Stimulated activated naive CD4-positive, alpha-beta T cell (primary cell): ENCODE measurements at regions not wholly inside any gene's neighbourhood (a gene's known extent, or its start where the extent isn't known, plus 50 kb on each side); places are given as distances from the start of the nearest gene placed in this dataset.

ENCODE experiments used
- DNase-seq, 6 experiments: peaks; one replicate each; lab custom pipeline; 2025; lab: John Stamatoyannopoulos, UW

- DNase-seq, result no peak
Observed at GRCh38 chr1:240672132-240672811, 60.3 kb upstream of the GREM2 start.

- DNase-seq, result no peak
Observed at GRCh38 chr1:240667351-240667750, 55.4 kb upstream of the GREM2 start.

GRCh38 chr1:240666568-240667198, 54.7 kb upstream of the GREM2 start:
- peak in 1 of 6 experiments; percentile 20 for DNase-seq

- no peak for DNase-seq
Observed at GRCh38 chr1:240663169-240663879, 51.4 kb upstream of the GREM2 start.
